OCI-M2 (cell line): ENCODE measurements at regions not wholly inside any gene's neighbourhood (a gene's known extent, or its start where the extent isn't known, plus 50 kb on each side); places are given as distances from the start of the nearest gene placed in this dataset.
"Not testable (repeated sequence)": the region's sequence is repeated elsewhere in the genome, so short reads cannot be mapped to it uniquely, and the experiment has no call there.

Source experiments
- DNase-seq: peaks from one replicate; lab custom pipeline; 2025; ENCODE audit not compliant: unreplicated experiment; lab: John Stamatoyannopoulos, UW

- not testable (repeated sequence) for DNase-seq
Measured at GRCh38 chr7:65797086-65797485, 75.8 kb upstream of the VKORC1L1 start.

DNA sequence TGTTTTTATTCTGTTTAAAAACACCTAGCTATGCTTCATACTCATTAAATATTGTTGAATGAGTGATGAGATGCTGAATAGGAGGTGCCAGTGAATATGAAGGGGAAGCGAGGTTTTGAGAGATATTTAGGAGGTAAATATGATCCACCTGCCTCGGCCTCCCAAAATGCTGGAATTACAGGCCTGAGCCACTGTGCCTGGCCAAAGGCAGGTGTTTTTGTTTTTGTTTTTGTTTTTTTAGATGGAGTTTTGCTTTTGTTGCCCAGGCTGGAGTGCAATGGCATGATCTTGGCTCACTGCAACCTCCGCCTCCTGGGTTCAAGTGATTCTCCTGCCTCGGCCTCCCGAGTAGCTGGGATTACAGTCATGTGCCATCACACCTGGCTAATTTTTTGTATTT lies 75.3 kb upstream of the VKORC1L1 start:
- not testable (repeated sequence) for DNase-seq

DNA sequence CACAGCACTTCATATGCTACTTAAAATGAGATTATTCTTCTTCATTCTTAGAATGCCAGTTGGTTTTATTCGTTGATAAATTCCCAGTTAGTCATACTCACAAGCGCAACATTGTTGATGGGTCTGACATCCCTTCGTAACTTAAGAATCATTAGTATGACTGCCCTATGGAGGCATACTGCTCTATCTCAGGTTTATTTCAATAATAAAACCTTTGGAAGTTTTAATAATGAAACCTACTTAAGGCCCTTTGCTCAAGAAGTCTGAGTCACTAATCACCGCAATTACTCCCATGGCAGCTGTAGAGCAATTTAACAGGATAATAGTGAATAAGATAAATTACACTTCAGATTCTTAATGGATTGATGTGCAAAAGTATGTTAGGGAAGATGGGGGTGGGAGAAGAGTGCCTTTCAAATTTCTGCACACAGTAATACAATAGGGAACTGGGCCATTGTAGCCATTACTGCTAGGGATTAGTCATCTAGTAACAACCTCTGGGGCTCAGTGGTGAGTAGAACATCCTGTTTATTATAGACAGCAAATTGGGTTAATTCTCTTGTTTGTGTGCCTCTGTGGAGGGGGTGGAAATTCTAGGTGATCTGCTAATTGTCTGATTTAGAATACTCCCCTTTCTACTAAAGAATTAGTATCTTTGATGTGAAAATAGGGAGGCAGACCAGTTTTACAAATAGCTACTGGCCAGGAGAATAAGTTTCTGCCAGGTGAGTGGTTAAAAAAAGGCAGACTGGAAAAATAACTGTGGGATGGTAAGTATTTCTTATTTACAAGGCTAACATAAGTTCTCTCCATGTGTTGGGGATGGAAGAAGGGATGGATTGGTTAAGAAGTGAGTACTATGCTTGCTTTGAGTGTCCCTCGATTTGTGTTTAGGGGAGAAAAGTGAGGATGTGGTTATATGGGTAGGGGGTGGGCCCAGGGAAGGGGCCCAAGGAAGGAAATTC lies 74.5 kb upstream of the VKORC1L1 start:
- DNase-seq: no peak

DNA sequence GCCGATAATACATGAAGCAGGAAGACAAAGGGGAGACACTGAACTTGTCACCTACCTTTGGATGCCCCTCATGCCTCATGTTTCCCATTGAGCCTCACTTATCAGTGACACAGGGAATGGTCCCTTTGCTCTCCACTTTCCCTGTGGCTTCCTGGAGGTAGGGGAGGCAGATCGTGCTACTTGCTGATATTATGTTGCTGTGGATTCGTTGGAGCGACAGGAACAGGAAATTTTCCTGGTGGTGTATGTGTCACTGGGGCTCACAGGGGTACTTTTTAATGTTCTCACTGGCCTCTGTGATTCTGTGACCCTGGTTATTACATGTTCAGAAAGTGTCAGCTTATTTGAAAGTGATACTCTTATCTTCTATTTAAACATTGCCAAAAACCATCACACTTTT lies 72.7 kb upstream of the VKORC1L1 start:
- not testable (repeated sequence) for DNase-seq

GRCh38 chr7:65800890-65801341 lies 72.0 kb upstream of the VKORC1L1 start:
- no peak for DNase-seq

DNA sequence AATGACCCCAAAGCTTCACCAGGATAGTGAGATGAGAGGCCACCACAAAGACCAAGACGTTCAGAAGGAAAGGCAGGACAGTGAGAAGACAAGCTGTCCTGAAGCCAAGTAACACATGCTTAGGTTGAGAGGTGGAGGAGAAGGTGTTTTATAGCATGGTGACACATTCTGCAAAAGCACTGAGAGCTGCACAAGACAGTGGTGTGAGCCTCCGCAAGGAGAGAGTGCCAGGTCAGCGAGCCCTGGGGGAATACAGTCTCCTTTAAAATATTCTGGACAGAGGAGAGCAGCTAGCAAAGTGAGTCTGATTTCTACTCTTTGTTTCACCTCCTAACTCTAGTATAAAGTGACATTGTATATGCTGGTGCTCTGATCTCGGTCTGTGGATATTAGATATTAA lies 68.0 kb upstream of the VKORC1L1 start:
- no peak for DNase-seq

DNA sequence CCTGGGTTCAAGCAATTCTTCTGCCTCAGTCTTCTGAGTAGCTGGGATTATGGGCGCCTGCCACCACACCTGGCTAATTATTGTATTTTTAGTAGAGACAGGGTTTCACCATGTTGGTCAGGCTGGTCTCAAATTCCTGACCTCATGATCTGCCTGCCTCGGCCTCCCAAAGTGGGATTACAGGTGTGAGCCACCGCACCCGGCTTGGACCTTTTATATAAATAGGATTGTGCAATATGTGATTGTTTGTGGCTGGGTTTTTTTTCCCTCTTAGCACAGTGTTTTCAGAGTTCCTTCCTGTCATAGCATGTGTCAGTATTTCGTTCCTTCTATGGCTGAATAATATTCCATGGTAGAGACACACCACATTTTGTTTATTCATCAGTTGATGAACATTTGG lies 65.8 kb upstream of the VKORC1L1 start:
- not testable (repeated sequence) for DNase-seq

DNA sequence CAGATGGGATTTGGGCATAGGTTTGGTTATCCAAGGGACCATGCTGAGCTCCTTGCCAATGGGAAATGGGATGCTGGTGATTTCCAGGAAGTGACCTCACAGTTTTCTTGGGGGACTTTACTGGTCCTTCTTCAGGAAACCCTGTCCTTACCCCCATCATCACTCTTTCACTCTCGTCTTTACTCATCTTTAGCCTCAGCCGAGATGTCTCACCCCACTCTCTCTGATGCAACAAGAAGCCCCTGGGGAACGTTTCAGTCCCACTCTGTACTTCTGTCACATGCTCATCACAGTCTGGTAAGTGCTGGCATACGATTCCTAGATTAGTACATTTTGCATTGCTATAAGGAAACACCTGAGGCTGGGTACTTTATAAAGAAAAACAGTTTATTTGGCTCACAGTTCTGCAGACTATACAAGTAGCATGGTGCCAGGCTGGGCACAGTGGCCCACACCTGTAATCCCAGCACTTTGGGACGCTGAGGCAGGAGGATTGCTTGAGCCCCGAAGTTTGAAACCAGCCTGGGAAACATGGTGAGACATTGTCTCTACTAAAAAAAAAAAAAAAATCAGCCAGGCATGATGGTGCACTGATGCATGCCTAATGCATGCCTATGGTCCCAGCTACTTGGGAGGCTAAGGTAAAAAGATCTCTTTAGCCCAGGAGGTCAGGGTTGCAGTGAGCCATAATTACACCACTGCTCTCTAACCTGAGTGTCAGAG lies 63.5 kb upstream of the VKORC1L1 start:
- DNase-seq: no peak

DNA sequence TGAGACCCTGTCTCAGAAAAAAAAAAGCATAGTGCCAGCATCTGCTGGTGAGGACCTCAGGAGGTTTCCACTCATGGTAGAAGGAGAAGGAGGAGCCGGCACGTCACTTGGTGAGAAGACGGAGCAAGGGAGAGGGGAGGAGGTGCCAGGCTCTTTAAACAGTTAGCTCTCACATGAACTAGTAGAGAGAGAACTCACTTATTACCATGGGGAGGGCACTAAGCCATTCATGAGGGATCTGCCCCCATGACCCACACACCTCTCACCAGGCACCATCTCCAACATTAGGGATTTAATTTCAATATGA lies 62.9 kb upstream of the VKORC1L1 start:
- no peak for DNase-seq

- DNase-seq: no peak
Measured at GRCh38 chr7:65812281-65812680, 60.6 kb upstream of the VKORC1L1 start.

DNA sequence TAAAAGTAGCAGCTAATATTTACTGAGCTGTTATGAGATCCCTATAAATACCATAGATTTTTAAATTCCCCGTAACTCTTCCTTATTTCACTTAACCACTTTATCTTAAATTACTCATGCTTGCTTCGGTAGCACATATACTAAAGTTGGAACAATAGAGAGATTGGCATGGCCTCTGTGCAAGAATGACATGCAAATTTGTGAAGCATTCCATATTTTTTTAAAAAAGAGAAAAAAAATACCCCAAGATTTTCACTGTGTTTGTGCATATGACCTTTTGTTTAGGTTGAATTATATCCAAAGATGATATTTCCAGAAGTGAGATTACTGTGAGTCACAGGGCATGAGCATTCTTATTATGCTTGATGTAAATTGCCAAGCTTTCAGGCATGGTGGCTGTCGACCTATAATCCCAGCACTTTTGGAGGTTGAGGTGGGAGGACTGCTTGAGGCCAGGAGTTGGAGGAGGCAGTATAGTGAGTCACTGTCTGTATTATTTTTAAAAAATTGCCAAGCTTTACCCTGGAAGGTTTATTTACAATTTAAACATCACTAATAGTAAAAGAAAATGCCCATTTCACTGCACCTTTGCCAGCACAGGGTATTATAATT lies 58.2 kb upstream of the VKORC1L1 start:
- DNase-seq: not testable (repeated sequence)

DNA sequence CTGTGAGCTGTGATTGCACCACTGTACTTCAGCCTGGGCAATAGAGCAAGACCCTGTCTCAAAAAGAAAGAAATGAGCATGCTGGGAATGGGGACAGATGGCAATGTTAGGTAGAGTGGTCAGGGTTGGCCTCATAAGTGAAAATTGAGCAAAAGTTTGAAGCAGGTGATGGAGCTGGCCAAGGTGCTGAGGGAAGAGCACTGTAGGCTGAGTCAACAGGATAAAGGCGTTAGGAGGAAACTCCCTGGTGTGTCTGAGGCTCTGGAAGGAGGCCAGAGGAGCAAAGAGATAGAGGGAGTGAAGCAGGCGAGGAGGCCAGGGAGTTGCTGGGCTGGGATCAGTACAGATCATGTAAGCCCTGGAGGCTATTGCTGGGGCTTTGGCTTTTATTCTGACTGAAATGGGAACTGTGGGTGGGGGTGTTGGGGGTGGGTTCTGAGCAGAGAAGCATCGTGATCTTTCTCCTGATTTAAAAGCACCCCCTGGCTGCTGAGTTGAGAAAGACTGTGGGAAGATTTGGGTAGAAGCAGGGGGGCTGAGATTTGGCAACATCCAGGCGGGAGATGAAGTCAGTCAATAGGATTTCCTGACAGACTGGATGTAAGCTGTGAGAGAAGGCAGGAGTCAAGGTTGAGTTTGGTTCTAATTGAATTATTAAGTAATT lies 52.5 kb upstream of the VKORC1L1 start:
- no peak for DNase-seq
